CD14-positive monocyte (primary cell): ENCODE measurements at regions not wholly inside any gene's neighbourhood (a gene's known extent, or its start where the extent isn't known, plus 50 kb on each side); places are given as distances from the start of the nearest gene placed in this dataset.
"Not testable (repeated sequence)": the region's sequence is repeated elsewhere in the genome, so short reads cannot be mapped to it uniquely, and the experiment has no call there.

ENCODE experiments used
- DNase-seq, 3 donors: peaks; one replicate each; pipeline ENCODE4 v3.0.0-alpha.2; 2011 to 2022
- H2AFZ ChIP-seq: 2 replicates; pipeline ENCODE4 v1.6.0; 2012; ENCODE audit warnings: mild to moderate bottlenecking, low read depth, low read length, inconsistent platforms; ENCODE audit not compliant: insufficient read depth, poor library complexity, severe bottlenecking
- H3K27ac ChIP-seq, 2 donors: 1 replicate in 1 of 2; 2 replicates in 1 of 2; pipeline ENCODE4 v1.5.1; 2012 to 2013; ENCODE audit warnings: low read length in 2 of 2, control low read depth in 1 of 2, inconsistent platforms in 1 of 2, low read depth in 1 of 2, mild to moderate bottlenecking in 1 of 2
- H3K27me3 ChIP-seq, 2 donors: one replicate each; pipeline versions ENCODE4 v1.6.0 to v1.6.1; 2011 to 2013; ENCODE audit warnings: low read length in 2 of 2; ENCODE audit not compliant: control insufficient read depth in 2 of 2, insufficient read depth in 2 of 2
- H3K36me3 ChIP-seq, 2 donors: replicated peaks in 1 of 2; 1 replicate in 1 of 2; 2 replicates in 1 of 2; pipeline versions ENCODE4 v1.5.1 to v1.6.1; 2012 to 2013; ENCODE audit warnings: low read length in 2 of 2, control low read depth in 1 of 2, inconsistent platforms in 1 of 2, mild to moderate bottlenecking in 1 of 2; ENCODE audit not compliant: insufficient read depth in 2 of 2, control insufficient read depth in 1 of 2
- H3K4me1 ChIP-seq, 2 donors: 1 replicate in 1 of 2; 2 replicates in 1 of 2; pipeline versions ENCODE4 v1.5.1 to v1.6.1; 2012 to 2013; ENCODE audit warnings: low read length in 2 of 2, control low read depth in 1 of 2, inconsistent platforms in 1 of 2, mild to moderate bottlenecking in 1 of 2, moderate library complexity in 1 of 2; ENCODE audit not compliant: insufficient read depth in 2 of 2, control insufficient read depth in 1 of 2
- H3K4me2 ChIP-seq: replicated peaks from 2 replicates; pipeline ENCODE3; 2012; ENCODE audit warnings: low read length, moderate library complexity, mild to moderate bottlenecking; ENCODE audit not compliant: poor library complexity, severe bottlenecking; ENCODE audit errors: extremely low read depth
- H3K4me3 ChIP-seq, 3 experiments: fragments of 200-600 bp in 1 of 3; sonication (generic) in 1 of 3; replicated peaks in 1 of 3; 1 replicate in 2 of 3; 2 replicates in 1 of 3; pipeline ENCODE4 v1.5.1; 2011 to 2013; ENCODE audit warnings: low read length in 3 of 3, mild to moderate bottlenecking in 3 of 3, control low read depth in 2 of 3, low read depth in 2 of 3, inconsistent platforms in 1 of 3, moderate library complexity in 1 of 3
- H3K79me2 ChIP-seq: 2 replicates; pipeline ENCODE4 v1.6.0; 2012; ENCODE audit warnings: mild to moderate bottlenecking, control low read depth, inconsistent platforms, low read length, moderate library complexity; ENCODE audit not compliant: insufficient read depth
- H3K9ac ChIP-seq: 2 replicates; pipeline ENCODE4 v1.6.0; 2017; ENCODE audit warnings: low read length, mild to moderate bottlenecking; ENCODE audit not compliant: insufficient read depth, poor library complexity, severe bottlenecking
- H3K9me3 ChIP-seq, 2 donors: replicated peaks in 1 of 2; 1 replicate in 1 of 2; 2 replicates in 1 of 2; pipeline versions ENCODE4 v1.5.1 to v1.6.1; 2012 to 2013; ENCODE audit warnings: low read length in 2 of 2, control low read depth in 1 of 2; ENCODE audit not compliant: control insufficient read depth in 1 of 2, insufficient read depth in 1 of 2
- H4K20me1 ChIP-seq: 2 replicates; pipeline ENCODE4 v1.6.0; 2012; ENCODE audit warnings: mild to moderate bottlenecking, low read length, control low read depth, moderate library complexity; ENCODE audit not compliant: insufficient read depth
- H3K27ac Mint-ChIP-seq, 7 donors: one replicate each; pipeline ENCODE4 v1.8.0; 2020; ENCODE audit warnings: mild to moderate bottlenecking in 7 of 7, mixed read lengths in 7 of 7, moderate library complexity in 6 of 7, inconsistent platforms in 2 of 7
- H3K27me3 Mint-ChIP-seq, 3 donors: one replicate each; pipeline ENCODE4 v1.8.0; 2021 to 2022; ENCODE audit warnings: low read depth in 3 of 3, mild to moderate bottlenecking in 3 of 3, mixed read lengths in 3 of 3, moderate library complexity in 3 of 3, inconsistent platforms in 1 of 3
- H3K36me3 Mint-ChIP-seq, 2 donors: one replicate each; pipeline ENCODE4 v1.8.0; 2020; ENCODE audit warnings: mixed read lengths in 2 of 2, inconsistent platforms in 1 of 2, mild to moderate bottlenecking in 1 of 2
- H3K4me1 Mint-ChIP-seq: one replicate; pipeline ENCODE4 v1.8.0; 2020; ENCODE audit warnings: mild to moderate bottlenecking, mixed read lengths
- H3K4me3 Mint-ChIP-seq, 2 donors: one replicate each; pipeline ENCODE4 v1.8.0; 2020; ENCODE audit warnings: mild to moderate bottlenecking in 2 of 2, mixed read lengths in 2 of 2, moderate library complexity in 1 of 2
- H3K9me3 Mint-ChIP-seq, 7 donors: one replicate each; pipeline ENCODE4 v1.8.0; 2020 to 2022; ENCODE audit warnings: mixed read lengths in 7 of 7, mild to moderate bottlenecking in 6 of 7, moderate library complexity in 6 of 7, inconsistent platforms in 2 of 7
- WGBS: methylation state at CpG from one replicate; pipeline ENCODE4 v1.1.5; 2013; ENCODE audit warnings: missing lambda C conversion rate; ENCODE audit not compliant: insufficient coverage; 5-methylcytosine and 5-hydroxymethylcytosine counted together
- intact Hi-C, 2 donors: fragments of 100-400 bp; cut with micrococcal nuclease; formaldehyde crosslinking; loops; one replicate each; pipeline versions ENCODE4 v1.15.0 to v1.15.1; 2023
- TF ChIP-seq, protein P1 (sequence below): fragments of 200-600 bp; IDR thresholded peaks from one replicate; pipeline ENCODE4 v1.8.0; 2022; ENCODE audit warnings: antibody characterized with exemption, mild to moderate bottlenecking

DNA sequence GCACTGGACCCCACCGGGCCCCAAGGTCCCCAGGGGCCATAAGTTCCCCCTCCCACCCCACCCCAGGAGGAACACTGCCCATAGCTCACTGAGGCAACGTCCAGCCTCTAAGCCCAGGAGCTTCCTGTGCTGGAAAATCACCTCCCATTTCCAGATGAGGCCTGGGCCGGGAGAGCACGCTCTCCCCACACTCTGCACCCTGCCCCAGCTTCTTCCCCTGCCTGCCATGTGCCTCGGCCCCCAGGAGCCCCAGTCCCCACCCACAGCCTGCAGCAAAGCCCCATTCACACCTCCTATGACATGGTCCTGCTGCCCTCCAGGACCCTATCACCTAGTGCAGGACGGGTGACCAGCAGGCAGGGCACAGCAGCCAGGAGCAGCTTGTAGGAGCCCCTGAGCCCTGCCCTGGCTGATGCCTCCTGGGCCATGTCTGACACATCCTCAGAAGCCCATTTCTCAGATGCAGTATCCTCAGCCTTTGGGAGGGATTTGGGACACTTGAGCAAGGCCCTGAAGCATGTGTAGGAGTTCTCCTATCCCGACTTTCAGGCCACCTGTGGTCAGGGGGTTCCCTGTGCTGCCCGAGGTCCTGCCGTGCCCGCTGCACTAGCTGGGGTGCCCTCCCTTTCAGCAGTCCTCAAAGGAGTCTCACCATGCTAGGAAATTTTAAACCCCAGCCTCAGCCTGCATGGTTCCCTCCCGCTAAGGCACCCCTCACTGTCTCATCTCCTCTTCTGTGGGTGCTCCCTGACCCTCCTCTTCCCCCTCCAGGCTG, 119.4 kb upstream of the FOXD4L5 start:
- Histone ChIP-seq H2AFZ (no peak overlapping the region), H3K9me3 (peaks cover 66 to 86% of the 10 kb centered on the region in 2 donors), H3K9ac (no peak overlapping the region), H3K27ac (no peak overlapping the region), H3K27me3 (no peaks in the 10 kb centered on the region), H3K4me1 (no peaks in the 10 kb centered on the region), H3K4me3 (no peak overlapping the region), H3K36me3 (no peaks in the 10 kb centered on the region), H3K4me2 (no peak overlapping the region), H3K79me2 (no peaks in the 10 kb centered on the region), H4K20me1 (no peaks in the 10 kb centered on the region)
- TF ChIP-seq, protein P1, sequence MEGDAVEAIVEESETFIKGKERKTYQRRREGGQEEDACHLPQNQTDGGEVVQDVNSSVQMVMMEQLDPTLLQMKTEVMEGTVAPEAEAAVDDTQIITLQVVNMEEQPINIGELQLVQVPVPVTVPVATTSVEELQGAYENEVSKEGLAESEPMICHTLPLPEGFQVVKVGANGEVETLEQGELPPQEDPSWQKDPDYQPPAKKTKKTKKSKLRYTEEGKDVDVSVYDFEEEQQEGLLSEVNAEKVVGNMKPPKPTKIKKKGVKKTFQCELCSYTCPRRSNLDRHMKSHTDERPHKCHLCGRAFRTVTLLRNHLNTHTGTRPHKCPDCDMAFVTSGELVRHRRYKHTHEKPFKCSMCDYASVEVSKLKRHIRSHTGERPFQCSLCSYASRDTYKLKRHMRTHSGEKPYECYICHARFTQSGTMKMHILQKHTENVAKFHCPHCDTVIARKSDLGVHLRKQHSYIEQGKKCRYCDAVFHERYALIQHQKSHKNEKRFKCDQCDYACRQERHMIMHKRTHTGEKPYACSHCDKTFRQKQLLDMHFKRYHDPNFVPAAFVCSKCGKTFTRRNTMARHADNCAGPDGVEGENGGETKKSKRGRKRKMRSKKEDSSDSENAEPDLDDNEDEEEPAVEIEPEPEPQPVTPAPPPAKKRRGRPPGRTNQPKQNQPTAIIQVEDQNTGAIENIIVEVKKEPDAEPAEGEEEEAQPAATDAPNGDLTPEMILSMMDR, result no peak
- no peak for DNase-seq
- H3K9me3 Mint-ChIP-seq, result peaks cover 41 to 76% (median 55%) of the 10 kb centered on the region in 7 donors
- H3K27ac Mint-ChIP-seq, result no peak overlapping the region
- no peaks in the 10 kb centered on the region for H3K36me3 Mint-ChIP-seq
- H3K27me3 Mint-ChIP-seq, result peaks cover 0 to 4% (median 0%) of the 10 kb centered on the region in 3 donors
- no peak overlapping the region for H3K4me3 Mint-ChIP-seq
- intact Hi-C loops, result no loop called here
- no peaks in the 10 kb centered on the region for H3K4me1 Mint-ChIP-seq
- 76% methylated on average over 8 of the region's 11 CpGs for WGBS

DNA sequence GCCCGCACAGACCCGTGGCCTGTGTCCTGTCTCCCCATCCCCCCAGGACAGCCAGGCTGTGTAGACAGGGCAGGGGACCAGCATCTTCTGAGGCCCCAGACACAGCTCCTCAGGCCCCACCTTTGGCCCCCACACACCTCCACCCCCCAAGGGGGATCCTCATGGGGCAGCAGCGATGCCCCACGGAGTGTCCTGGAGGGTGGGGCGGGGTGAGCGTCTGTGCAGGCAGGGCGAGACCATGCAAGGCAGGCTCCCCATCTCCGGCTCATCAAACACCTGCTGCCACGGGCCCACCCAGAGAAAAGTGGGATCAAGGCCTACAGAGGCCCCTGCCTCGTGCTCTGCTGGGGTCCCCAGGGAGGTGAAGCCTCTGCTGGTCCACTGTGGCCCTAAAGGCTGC, 118.7 kb upstream of the FOXD4L5 start:
- Histone ChIP-seq H3K4me1 (no peaks in the 10 kb centered on the region), H3K36me3 (no peaks in the 10 kb centered on the region), H2AFZ (no peak overlapping the region), H3K27ac (no peak overlapping the region), H3K27me3 (no peaks in the 10 kb centered on the region), H3K4me3 (no peak overlapping the region), H3K9me3 (peaks cover 59 to 79% of the 10 kb centered on the region in 2 donors), H3K79me2 (no peaks in the 10 kb centered on the region), H3K4me2 (no peak overlapping the region), H3K9ac (no peak overlapping the region), H4K20me1 (no peaks in the 10 kb centered on the region)
- Mint-ChIP-seq H3K4me3 (no peak overlapping the region), H3K36me3 (no peaks in the 10 kb centered on the region), H3K9me3 (peaks cover 43 to 73% (median 55%) of the 10 kb centered on the region in 7 donors), H3K27ac (no peak overlapping the region), H3K4me1 (no peaks in the 10 kb centered on the region), H3K27me3 (peaks cover 0 to 4% (median 0%) of the 10 kb centered on the region in 3 donors)
- TF ChIP-seq, protein P1, result no peak
- intact Hi-C loops, result no loop called here
- no peak for DNase-seq
- 84% methylated on average over 6 of the region's 10 CpGs for WGBS

DNA sequence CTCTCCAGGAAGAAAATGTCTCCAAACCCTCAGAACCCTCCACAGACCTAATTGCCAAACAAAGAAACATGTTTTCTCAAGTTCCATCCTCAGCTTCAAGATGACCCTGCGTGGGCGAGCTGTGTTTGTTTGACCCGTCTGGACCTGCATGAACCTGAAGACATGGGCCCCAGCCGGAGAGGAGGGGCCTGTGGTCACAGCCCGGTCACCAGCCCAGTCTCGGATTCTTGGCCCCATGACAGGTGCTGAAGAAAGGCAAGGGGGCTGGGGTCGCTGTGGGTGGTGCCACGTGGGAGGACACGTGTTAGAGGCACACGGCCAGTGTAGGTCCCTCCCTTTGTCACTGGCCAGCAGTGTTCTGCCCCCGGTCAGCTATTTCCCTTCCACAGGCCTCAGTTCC, 118.1 kb upstream of the FOXD4L5 start:
- H3K9me3 Mint-ChIP-seq, result peaks cover 39 to 67% (median 50%) of the 10 kb centered on the region in 7 donors
- DNase-seq, H3K27me3 Mint-ChIP-seq, H2AFZ ChIP-seq, intact Hi-C loops, H3K9ac ChIP-seq, H3K4me2 ChIP-seq, H3K27ac ChIP-seq, H4K20me1 ChIP-seq, H3K4me1 Mint-ChIP-seq, H3K27me3 ChIP-seq, H3K27ac Mint-ChIP-seq, H3K4me1 ChIP-seq, H3K79me2 ChIP-seq, H3K4me3 Mint-ChIP-seq, H3K36me3 ChIP-seq, H3K4me3 ChIP-seq, H3K36me3 Mint-ChIP-seq: not testable (repeated sequence)
- 86% methylated on average over 10 of the region's 11 CpGs for WGBS
- peaks cover 53 to 75% of the 10 kb centered on the region in 2 donors for H3K9me3 ChIP-seq
